AG04449 (cell line): ENCODE measurements at regions not wholly inside any gene's neighbourhood (a gene's known extent, or its start where the extent isn't known, plus 50 kb on each side); places are given as distances from the start of the nearest gene placed in this dataset.

Experiments used
- CTCF ChIA-PET: fragments of 350-600 bp; formaldehyde crosslinking; extraction: SDS; loops from one replicate; lab custom pipeline; 2021; ENCODE audit warnings: antibody characterized with exemption; lab: Yijun Ruan, JAX
- POLR2A ChIA-PET: fragments of 400-600, 350-600 bp; formaldehyde crosslinking; extraction: SDS; loops from one replicate; lab custom pipeline; 2020; ENCODE audit warnings: antibody characterized with exemption, inconsistent platforms; lab: Yijun Ruan, JAX
- DNase-seq: peaks from one replicate; pipeline ENCODE4 v3.0.0-alpha.2; 2010; ENCODE audit warnings: low read depth, low spot score
- H3K4me3 ChIP-seq: 2 replicates; pipeline ENCODE4 v1.5.1; 2011; ENCODE audit warnings: low read depth, mild to moderate bottlenecking, control low read depth, low read length
- TF ChIP-seq, protein P1 (sequence below): IDR thresholded peaks from one replicate; pipeline ENCODE4 v1.5.1; 2011; ENCODE audit warnings: mild to moderate bottlenecking, moderate library complexity, low read length, control low read depth, inconsistent platforms; ENCODE audit not compliant: insufficient read depth; ENCODE audit errors: missing control alignments

DNA sequence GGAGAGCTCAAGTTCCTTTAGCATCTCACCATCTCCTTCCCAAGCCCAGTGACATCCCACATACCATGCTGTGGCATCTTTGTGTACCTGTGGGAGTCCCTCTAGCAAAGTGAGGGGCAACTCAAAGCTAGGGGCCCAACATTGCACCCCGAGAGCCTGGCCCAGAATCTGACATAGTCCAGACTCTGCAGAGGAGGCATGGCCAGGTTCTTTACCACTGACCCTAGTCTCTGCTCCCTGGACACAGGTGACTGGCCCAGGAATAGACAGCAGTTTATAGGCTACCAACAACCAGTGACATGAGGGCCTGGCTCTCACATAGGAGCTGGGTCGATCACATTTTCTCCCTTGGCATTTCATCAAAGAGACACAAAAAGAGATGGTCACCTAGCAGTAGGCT is 444.0 kb upstream of the ZMIZ1 start:
- TF ChIP-seq, protein P1, sequence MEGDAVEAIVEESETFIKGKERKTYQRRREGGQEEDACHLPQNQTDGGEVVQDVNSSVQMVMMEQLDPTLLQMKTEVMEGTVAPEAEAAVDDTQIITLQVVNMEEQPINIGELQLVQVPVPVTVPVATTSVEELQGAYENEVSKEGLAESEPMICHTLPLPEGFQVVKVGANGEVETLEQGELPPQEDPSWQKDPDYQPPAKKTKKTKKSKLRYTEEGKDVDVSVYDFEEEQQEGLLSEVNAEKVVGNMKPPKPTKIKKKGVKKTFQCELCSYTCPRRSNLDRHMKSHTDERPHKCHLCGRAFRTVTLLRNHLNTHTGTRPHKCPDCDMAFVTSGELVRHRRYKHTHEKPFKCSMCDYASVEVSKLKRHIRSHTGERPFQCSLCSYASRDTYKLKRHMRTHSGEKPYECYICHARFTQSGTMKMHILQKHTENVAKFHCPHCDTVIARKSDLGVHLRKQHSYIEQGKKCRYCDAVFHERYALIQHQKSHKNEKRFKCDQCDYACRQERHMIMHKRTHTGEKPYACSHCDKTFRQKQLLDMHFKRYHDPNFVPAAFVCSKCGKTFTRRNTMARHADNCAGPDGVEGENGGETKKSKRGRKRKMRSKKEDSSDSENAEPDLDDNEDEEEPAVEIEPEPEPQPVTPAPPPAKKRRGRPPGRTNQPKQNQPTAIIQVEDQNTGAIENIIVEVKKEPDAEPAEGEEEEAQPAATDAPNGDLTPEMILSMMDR = no peak
- DNase-seq = no peak
- H3K4me3 ChIP-seq = no peak overlapping the region
- ChIA-PET CTCF (interaction anchor here (1.0 to 1.3 kb wide), 2 partner anchors 17 to 21 kb away, joined by 3 read pairs; no protein-coding TSS in a partner anchor), POLR2A (no interaction called here)

DNA sequence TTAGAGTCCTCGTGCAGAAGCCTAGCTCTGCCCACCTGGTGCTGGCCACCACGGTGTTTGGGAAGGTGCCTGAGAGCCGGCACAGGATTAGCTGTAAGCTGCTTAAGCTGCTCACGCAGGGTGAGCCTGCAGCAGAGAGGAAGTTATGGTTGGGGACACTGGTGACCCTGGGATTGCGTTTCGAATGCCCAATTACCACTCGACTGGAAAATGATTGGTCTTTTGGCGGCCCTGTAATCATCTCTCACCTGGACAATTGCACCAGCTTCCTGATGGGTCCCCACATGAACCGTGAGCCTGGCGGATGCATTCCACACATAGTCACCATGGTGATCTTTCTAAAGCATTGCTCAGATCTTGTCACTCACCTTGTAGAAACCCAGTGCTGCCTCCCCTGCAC is 442.3 kb upstream of the ZMIZ1 start:
- DNase-seq = no peak
- POLR2A ChIA-PET = no interaction called here
- CTCF ChIA-PET = interaction anchor here (1.6 kb wide), 1 partner anchor 569 kb away, joined by 6 read pairs; no protein-coding TSS in a partner anchor
- H3K4me3 ChIP-seq = no peak overlapping the region
- TF ChIP-seq, protein P1 = no peak

DNA sequence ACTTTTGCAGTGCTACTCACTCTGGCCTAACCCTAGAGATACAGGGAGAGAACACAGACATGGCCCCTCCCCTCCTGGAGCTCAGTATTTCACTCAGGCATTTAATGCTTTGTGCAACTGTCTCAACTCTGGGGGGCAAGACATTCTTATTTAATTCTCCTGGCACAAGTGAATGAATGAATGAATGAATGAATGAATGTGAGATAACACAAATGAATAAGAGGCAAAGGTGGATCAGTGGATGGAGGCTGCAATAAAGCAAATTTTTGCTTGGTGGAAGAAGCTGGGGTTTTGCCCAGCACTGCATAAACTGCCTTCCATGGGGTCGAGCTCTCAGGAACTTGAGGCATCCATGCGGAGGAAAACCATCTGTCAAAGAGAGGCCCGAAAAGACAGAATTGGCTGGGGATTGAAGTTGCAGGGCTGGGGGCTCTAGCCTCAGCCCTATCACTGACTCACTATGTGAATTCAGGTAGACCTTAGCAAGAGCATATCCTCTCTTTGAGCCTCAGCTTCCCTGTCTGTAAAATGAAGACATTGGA is 441.4 kb upstream of the ZMIZ1 start:
- no peak overlapping the region for H3K4me3 ChIP-seq
- TF ChIP-seq, protein P1 = no peak
- CTCF ChIA-PET = interaction anchor here (1.6 kb wide), 1 partner anchor 568 kb away, joined by 6 read pairs; no protein-coding TSS in a partner anchor
- no peak for DNase-seq
- POLR2A ChIA-PET = interaction anchor here (0.6 kb wide), 1 partner anchor 371 kb away, joined by 3 read pairs; no protein-coding TSS in a partner anchor

DNA sequence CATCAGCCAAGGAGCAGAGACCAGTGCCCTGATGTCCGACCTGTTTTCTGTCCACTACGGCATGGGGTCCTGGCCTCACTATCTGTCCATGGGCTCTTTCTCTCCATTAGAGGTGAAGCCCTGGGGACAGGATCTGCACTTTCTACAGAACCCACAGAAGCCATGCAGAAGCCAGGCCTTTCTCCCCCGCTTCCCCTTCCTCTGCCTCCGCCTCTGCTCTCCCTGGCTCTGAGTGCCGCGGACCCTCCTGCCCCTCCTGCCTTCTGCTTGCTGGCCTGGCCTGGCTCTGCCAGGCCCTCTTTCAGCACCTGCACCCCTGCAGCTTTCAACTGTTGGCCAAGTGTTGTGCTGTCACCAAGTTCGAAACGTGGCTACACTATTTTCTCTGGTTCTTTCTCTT is 439.8 kb upstream of the ZMIZ1 start:
- DNase-seq = no peak
- no peak overlapping the region for H3K4me3 ChIP-seq
- ChIA-PET CTCF (interaction anchor here (1.1 kb wide), 1 partner anchor 27 kb away, joined by 3 read pairs; no protein-coding TSS in a partner anchor), POLR2A (no interaction called here)
- TF ChIP-seq, protein P1 = no peak

DNA sequence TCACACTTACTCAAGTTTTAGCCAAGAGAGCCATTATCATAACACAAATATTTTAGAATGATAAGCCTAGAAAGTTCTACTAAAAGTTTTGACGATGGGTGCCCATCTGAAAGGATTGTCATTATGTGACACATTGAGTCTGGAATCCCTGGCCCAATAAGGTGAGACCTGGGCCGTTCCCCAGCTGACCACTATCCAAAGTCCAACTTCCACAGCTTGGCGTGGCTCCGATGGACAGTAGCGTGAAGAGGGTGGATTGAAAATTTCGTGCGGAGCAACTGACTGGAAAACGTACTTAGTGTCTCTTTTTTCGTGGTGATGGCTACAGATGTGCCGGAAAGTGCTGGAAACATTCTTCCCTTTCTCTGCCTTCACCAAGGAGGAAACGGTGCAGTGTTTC is 439.0 kb upstream of the ZMIZ1 start:
- CTCF ChIA-PET = interaction anchor here (1.1 kb wide), 1 partner anchor 27 kb away, joined by 3 read pairs; no protein-coding TSS in a partner anchor
- no peak for DNase-seq
- POLR2A ChIA-PET = no interaction called here
- no peak overlapping the region for H3K4me3 ChIP-seq
- TF ChIP-seq, protein P1 = no peak

DNA sequence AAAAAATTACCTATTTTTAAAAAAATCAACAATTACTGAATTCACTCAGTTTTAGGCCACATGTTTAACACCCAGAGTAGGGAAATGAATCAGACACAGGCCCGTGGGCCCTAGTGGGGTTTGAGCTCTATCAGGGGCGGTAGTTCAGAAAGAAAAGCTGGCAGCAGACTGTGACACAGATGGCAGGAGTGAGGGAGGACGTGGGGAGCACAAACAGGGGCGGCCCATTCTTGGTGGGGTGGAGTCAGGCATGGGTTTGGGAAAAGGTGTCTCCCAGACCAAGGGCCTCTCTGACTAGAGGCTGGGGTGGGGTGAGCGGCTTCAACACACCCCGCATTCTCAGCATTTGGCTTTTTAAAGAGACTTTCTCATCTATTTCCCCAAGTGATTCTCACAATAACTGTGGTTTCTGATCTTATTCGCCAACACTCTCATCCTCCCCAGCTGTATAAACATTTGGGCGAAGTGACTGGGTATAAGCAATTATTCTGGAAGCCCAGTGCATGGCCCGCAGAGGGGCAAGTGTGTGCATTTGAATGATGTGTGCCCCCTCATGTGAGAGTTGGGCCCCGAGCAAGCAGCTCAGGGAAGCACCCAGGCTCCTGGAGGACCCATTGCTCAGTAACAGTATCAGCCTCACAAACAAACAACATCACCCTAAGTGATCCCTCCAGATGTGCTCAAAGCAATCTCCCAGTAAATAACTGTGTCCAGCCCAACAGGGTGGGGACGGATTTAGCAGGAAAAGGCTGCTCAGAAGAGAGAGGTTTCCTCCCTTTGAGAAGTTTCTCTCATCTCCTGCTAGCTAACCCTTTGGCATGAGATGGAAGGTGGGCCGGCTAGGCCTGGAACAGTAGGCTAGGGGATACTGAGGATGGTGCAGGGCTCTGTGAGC is 437.6 kb upstream of the ZMIZ1 start:
- TF ChIP-seq, protein P1 = no peak
- CTCF ChIA-PET = interaction anchor here (1.0 to 3.4 kb wide), 2 partner anchors 10 to 26 kb away, joined by 3 to 10 read pairs; no protein-coding TSS in a partner anchor
- DNase-seq = no peak
- no peak overlapping the region for H3K4me3 ChIP-seq
- POLR2A ChIA-PET = no interaction called here
